NCI-H1436 (cell line): ENCODE measurements at regions not wholly inside any gene's neighbourhood (a gene's known extent, or its start where the extent isn't known, plus 50 kb on each side); places are given as distances from the start of the nearest gene placed in this dataset.
"Not testable (repeated sequence)": the region's sequence is repeated elsewhere in the genome, so short reads cannot be mapped to it uniquely, and the experiment has no call there.

Experiments used
- DNase-seq: peaks from one replicate; lab custom pipeline; 2025; lab: John Stamatoyannopoulos, UW

DNA sequence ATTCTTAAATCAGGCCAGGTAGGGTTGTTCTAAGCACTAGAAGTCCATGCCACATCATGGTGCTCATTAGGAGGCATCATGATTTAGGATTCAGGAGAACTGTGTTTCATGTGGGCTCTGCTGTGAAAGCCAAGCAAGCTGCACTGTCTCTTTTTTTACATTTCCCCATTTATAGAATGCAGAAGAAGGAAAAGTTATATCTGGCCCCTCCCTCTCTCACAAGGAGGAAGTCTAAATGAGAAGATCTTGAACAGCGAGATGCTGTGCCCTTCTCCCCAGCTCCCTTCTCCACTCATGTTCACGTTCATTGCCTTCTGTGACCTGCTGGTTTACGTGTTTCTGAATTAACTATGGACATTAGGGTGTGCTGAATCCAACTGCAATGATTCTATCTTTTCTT lies 178.5 kb upstream of the RASGRP1 start:
- DNase-seq: no peak

DNA sequence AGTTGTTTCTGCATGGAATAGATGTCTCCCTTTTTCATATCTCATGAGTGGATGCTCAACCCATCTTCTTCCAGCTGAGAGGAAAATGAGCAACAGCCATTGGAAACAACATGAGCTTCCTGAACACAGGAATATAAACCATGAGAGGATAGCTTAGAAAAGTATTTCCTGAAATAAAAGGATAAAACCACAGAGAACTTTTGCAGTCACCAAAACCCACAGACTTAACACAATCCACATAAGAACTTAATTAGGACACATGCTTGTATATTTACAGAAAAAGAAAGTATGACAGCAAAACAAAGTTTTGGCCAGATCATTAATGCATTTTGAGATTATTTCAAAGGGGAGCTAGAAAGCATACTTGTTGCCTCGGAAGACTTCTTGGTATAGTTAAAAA lies 180.5 kb upstream of the RASGRP1 start:
- DNase-seq: no peak

DNA sequence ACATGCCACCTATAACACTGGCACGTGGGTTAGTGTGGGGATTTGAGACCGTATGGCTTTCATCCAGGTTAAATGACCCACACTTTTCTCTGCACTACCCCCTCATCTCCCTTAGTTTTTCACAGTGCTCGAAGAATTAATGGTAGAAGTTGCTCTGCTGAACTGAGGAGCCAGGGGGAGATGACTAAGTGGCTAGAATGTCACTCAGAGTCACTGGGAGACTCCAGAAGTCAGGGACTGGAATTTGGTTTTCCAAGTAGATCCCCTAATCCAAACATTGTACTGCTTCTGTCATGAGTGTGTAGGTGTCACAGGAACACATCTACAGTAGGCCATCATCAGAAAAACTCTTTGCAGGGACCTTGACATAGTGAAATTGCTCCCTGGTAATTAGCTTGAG lies 181.0 kb upstream of the RASGRP1 start:
- no peak for DNase-seq

DNA sequence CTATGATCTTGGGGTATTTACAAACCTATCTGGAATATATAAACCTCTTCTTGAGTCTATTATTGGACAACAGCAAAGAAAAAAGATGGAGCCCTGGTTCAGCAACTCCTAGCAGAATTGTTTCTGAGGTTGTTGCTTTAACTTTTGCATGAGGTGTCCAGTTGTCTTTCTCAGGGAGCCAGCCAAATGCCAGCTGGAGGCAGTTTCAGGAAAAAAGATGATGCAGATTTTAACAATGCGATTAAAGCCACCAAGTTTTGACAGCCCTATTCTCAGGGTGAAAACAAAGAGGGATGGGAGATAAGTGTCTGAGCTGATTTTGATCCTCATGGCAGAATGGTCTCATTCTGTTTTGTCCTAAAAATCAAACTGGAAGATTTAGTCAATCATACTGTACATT lies 181.6 kb upstream of the RASGRP1 start:
- DNase-seq: no peak

DNA sequence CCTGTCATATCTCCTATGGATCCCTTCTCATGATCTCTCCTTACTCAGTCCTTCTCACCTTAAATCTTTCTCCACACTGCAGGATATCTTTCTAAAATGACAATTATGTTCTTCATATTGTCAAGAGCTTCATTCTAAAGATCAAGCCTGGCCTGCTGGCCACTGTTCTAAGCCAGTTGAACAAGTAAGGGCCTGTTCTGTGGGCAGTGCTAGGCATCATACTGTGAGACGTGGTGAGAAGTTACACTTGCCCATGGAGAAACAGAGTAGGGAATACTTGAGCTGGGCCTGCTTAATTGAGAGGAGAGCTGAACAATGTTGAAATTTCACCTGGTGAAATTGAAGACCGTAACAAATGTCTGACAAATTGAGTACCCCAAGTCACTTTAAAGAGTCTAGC lies 184.1 kb upstream of the RASGRP1 start:
- no peak for DNase-seq

DNA sequence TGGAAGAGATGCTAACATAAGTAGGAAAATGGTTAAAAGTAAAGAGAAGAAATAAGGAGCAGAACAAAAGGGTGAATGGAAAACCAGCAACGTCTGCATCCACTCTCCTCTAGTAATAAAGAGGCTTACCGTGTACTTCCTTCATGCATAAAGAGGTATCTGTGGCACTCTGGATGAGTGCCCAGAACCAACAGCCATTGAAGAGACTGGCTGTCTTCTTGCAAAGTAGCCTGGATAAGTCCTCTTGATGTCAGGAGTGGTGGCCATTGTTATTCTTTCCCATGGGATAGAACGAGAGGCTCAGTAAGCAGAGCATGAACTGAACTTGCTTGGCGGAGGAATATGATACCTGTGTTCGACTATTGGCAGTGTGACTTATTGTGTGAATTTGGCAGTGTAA lies 186.2 kb upstream of the RASGRP1 start:
- DNase-seq: no peak

DNA sequence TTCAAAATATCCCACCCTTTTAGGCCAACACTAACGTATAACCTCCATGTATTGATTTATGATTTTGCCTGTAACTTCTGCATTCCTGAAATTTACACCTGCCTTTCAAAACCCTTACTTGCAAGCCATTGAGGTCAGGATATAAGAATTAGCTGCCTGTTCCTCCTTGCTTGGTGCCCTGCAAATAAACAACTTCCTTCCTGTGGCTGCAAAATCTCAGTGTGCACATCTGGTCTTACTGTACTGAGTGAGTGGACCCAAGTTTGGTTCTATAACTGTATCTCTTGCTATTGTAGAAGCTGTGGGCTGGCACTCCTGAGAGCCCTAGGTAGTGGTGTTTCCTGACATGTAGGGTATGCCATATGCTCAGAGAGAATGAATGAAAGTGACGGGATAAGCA lies 191.1 kb upstream of the RASGRP1 start:
- no peak for DNase-seq

DNA sequence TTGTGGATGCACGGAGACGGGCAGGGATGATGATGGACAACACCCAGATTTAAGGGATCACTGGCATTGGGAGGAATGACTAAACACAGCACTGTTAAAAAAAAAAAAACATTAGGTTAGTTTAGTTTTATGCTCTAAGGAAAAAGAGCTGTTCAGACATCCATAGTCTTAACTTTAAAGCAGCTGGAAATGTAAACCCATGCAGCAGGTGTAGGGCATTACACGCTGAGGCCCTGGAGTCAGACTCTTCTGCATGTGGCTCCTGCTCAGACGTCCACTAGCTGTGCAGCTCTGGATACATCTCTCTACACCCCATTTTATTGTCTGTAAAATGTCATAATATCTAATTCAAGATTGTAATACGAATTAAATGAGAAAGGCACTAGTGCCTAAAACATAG lies 191.8 kb upstream of the RASGRP1 start:
- no peak for DNase-seq

DNA sequence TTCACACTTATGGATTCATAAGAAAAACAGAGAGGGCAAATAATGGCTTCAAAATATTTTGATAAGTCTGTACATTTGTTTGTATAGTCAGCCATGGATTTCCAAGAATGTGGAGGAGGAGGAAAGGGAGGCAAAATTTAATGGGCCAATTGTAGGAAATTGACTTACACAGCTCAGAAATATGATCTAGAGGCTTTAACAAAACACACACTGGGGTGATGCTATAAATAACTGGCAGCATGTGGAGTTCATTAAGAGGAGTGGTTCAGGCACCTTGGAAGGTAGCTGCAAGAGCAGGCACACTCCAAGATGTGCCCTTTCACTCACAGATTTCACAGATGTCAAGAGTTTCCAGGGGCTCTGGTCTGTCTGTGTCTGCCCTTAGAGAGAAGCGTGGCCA lies 193.4 kb upstream of the RASGRP1 start:
- no peak for DNase-seq

DNA sequence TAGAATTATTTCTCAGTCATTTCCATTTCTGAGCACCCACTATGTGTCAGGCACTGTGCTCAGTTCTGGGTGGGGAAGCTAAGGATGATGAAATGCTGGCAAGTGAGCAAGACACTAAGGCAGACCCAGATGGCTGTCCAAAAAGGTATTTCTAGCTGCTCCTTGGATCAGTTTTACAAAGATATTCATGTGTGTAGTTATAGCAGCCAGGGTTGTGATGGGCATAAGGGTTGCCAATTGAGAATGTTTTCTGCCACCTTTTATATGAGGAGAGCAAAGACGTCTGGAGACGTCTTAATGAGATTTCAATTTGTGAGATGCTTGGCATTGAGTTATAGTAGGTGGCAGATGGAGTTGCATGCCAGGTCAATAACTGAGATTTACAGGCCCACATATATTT lies 197.1 kb upstream of the RASGRP1 start:
- no peak for DNase-seq

DNA sequence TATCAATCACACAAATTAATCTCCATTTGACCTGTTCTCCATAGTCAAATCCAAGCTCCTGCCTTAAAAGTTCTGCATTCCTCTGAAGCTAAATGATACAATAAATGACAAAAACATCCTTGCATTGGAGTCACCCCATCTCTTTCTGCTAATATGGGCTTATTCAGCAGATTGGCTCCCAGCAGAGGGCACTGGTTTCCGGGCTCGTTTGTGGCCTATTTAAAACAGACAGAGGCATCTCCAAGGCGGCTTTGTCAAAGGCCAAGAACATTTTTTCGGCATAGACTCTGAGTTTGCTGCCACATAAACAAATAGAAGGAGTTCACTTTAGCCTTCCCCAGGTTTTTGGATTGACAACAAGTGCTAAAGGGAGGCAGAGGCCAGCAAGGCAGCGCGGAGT lies 204.4 kb upstream of the RASGRP1 start:
- no peak for DNase-seq

DNA sequence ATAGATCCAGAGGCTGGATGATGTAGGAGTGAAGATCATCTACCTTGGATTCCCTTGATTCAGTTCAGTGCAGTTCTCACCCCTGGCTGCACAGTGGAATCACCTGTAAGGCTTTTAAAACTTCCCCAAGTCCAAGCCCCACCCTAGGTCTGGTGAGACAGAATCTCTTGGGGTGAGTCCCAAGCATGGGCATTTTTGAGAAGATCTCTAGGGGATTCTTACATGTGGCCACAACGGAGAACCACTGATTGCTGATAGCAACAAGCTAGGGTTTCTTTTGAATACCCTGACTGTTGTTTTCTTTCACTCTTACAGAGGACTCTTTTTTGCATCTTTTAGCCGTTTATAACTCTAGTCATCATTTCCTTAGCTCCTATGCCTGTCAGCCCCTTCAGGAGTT lies 204.9 kb upstream of the RASGRP1 start:
- no peak for DNase-seq

DNA sequence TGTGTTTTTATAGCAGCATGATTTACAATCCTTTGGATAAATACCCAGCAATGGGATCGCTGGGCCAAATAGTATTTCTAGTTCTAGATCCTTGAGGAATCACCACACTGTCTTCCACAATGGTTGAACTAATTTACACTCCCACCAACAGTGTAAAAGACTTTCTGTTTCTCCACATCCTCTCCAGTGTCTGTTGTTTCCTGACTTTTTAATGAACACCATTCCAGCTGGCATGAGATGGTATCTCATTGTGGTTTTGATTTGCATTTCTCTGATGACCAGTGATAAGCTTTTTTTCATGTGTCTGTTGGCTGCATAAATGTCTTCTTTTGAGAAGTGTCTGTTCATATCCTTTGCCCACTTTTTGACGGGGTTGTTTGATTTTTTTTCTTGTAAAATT lies 209.5 kb upstream of the RASGRP1 start:
- DNase-seq: not testable (repeated sequence)

DNA sequence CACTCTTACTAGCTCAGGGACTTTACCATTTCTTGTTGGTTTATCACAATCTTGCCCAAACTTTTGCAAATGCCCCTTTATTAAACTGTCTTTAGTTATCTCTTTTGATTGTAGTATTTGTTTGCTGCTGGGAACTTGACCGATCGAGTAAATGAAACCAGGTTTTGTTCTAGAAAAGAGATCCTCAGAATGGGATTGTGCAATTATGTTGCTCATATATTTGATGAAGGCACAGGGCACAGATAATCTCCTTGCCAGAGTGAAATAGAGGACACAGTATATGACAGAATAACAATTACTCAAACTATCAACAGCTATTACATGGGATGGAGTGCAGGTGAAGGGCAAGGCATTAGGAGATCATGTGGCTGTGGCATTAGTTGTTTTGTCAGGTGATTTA lies 216.6 kb upstream of the RASGRP1 start:
- no peak for DNase-seq

DNA sequence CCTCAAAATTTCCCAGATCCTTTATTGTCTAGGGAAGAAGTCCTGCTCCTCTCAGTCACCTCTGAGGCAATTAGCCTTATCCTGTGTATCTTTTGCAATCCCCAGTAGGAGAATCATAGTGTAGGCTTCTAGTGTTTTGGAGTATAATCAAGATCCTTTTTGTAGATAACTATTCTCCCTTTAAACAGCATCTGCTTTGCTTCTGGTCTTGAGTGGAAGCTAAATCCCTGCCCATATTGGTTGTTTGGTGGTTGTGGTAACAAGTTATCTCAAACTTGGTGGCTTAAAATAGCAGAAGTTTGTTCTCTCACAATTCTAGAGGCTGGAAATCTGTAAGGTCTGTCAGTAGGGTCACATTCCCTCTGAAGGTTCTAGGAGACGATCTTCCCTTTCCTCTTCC lies 217.5 kb upstream of the RASGRP1 start:
- no peak for DNase-seq

DNA sequence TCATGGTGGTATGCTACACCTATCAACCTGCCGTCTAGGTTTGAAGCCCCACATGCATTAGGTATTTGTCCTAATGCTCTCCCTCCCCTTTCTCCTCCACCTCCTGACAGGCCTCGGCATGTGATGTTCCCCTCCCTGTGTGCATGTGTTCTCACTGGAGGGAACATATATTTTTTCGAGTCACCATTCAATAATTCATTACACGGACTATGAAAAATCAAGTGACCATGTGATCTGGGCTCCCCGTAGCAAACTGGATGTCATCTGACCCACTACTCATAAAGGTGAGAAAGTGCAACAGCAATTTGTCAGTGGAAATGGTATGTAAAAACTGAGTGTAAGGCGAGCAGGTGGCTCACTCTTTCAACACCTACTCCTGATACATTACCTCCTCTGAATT lies 224.3 kb upstream of the RASGRP1 start:
- DNase-seq: no peak

DNA sequence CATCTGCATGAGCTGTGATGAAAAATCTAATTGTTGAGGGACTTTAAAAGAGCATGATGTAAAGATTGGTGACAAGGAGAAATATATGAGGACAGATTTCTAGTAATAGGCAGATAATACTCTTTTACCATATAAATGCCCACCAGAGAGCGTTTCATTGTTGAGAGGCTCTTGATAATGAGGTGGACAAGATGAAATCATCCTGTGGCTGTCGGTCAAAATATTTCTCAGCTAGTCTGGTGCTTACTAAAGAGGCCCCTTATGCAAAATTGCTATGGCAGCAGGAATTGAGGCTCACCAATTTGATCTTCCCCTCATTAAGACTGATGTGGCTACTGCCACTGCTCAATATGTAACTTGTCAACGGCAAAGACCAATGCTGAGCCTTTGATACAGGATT lies 225.0 kb upstream of the RASGRP1 start:
- DNase-seq: no peak

DNA sequence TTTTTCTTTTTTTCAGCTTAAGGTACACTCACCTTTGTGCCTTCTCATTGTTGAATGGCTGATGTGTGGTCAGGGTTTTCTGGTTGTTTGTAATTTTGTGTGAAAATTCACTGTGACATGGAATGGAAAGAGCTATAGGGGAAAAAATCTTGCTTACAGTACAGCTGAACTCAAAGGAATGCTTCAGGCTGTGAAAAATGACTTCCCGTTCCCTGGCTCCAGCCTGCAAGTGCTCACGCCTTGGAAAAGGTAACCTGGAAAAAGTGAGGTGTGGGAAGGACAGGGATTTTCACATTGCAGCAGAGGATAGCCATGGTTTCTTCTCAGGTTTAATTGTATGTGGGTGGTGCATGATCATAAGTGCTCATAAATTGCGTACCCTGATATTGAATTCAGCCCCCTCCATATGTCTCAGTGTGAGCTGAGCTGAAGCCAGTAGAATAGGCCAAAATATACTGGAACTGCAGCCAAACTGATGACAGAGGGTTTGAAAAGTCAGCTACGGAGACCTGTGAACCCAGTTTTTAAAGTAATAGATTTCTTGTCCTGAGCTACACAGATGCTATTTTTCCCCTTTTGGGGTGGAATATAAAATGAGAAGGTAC lies 228.7 kb upstream of the RASGRP1 start:
- DNase-seq: no peak

DNA sequence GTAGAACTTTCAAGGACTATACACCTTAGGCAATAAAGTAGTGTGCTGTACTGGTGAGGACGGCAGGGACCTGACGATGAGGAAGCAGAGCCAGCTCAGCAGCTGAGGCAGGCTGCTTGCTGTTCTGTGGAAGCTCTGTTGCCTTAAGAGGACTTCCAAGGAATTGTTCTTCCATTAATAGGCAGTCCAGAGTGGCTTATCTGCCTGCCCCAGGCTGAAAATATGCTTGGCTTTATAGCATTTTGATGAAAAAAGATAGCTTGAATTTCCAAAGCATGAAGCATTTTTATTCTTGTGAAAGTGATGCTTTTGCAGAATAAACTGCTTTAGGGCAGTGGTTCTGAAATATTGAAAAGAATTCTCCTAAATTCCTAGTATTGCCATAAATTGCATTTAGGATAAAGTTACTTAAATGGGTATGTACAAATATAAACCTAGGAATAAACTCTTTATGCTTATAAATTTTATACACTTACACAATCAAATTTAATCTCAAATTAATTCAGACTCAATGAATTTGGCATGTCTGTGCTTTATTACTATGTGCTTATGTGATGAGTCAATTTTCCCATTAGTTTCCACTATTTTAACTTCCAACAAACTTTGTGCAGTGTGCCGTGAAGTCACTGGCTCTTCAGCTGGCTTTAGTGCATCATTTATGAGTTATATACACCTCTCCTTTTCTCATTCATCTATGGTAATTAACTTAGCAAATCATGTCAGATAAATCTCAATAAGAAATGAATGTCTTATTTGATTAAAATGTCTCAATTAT lies 231.0 kb upstream of the RASGRP1 start:
- DNase-seq: no peak

DNA sequence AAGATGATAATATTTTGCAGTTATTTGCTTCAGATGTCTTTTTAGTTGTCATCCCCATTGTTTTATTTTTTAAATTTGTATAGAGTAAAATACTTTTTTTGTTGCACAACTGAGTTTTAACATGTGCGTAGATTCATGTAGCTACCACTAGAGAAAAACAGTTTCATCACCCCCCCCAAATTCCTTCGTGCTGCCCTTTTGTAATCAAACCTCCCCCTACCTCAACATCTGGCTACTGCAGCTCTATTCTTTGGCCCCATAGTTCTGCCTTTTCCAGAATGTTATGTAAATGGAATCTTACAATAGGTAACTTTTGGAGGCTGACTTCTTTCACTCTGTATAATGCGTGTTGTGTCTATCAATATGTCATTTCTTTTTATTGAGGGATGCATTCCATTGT lies 232.0 kb upstream of the RASGRP1 start:
- DNase-seq: no peak

DNA sequence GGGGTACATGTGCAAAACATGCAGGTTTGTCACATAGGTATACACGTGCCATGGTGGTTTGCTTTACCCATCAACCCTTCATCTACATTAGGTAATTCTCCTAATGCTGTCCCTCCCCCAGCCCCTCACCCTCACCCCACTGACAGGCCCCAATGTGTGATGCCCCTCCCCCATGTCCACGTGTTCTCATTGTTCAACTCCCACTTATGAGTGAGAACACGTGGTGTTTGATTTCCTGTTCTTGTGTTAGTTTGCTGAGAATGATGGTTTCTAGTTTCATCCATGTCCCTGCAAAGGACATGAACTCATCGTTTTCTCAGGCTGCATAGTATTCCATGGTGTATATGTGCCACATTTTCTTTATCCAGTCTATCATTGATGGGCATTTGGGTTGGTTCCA lies 232.9 kb upstream of the RASGRP1 start:
- not testable (repeated sequence) for DNase-seq

DNA sequence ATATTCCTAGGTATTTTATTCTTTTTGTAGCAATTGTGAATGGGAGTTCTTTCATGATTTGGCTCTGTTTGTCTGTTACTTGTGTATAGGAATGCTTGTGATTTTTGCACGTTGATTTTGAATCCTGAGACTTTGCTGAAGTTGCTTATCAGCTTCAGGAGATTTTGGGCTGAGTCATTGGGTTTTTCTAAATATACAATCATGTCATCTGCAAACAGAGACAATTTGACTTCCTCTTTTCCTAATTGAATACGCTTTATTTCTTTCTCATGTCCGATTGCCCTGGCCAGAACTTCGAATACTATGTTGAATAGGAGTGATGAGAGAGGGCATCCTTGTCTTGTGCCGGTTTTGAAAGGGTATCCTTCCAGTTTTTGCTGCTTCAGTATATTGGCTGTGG lies 234.6 kb upstream of the RASGRP1 start:
- DNase-seq: not testable (repeated sequence)

DNA sequence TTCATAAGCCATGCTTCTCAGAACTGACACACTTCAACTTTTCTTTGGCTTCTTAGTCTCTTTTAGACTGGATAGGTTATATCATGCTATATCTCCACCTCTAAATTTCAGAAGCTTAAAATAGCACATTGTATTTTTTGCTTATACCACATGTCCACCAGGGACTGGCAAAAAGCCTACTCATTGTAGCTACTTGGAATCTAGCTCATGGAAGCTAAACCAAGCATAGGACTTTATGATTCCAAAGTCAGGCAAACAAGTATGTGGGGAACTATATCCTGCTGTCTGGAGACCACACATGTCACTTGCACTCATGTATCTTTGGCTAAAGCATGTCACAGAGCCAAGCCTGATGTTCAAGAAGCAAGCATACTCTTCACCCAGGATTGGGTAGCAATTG lies 245.0 kb upstream of the RASGRP1 start:
- DNase-seq: no peak

DNA sequence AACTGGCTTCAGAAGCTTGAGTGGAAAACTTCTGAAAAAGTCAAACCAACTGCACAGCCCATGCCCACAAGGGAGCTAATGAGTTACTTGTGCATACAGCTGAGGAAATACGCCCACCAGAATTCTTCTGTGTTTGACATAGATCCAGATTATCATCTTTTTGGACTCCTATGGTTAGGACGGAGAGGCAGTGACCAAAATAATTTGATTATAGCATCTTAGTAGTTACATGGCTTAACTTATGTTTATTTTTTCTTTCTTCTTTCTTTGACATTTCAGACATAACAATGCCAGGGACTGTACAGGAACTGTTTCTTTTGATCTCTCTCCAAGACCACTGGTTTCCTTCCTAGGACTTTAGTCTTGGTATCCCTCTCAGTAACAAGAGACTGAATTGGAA lies 246.1 kb upstream of the RASGRP1 start:
- no peak for DNase-seq
